ENCODE measurements at regions not wholly inside any gene's neighbourhood (a gene's known extent, or its start where the extent isn't known, plus 50 kb on each side); places are given as distances from the start of the nearest gene placed in this dataset.

DNA sequence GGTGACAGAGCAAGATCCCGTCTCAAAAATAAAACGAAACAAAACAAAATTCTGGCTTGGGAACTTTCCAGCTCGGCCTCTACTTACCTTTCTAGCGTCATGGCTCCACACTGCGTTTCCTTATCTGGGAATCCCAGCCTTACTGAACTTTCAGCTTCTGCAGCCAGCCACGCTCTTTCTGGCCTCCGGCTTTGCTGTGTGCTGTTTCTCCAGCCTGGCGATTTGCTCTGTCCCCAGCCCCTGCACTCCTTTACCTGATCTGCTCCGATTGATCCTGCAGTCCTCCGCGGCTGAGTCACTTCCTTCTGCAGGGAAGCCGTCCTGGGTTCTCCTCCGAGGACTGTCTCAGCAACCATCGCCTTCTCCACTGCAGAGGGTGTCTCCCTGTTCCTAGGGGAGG lies 71.0 kb upstream of the FAM171A1 start:
- TF ChIP-seq TAF1 (IDR thresholded peaks at IDR 0.05; ENCODE audit: borderline replicate concordance, insufficient read depth, low read length): no peak
- TF ChIP-seq FOXP2 (optimal IDR thresholded peaks at IDR 0.05; ENCODE audit: borderline replicate concordance, extremely low read depth, extremely low read length, insufficient read depth): no peak
- TF ChIP-seq POLR2AphosphoS5 (IDR thresholded peaks at IDR 0.05; ENCODE audit: low read depth, low read length): no peak
- TF ChIP-seq SIN3A (IDR thresholded peaks at IDR 0.05; ENCODE audit: borderline replicate concordance, insufficient read depth, low read length): no peak
- TF ChIP-seq, protein P1, sequence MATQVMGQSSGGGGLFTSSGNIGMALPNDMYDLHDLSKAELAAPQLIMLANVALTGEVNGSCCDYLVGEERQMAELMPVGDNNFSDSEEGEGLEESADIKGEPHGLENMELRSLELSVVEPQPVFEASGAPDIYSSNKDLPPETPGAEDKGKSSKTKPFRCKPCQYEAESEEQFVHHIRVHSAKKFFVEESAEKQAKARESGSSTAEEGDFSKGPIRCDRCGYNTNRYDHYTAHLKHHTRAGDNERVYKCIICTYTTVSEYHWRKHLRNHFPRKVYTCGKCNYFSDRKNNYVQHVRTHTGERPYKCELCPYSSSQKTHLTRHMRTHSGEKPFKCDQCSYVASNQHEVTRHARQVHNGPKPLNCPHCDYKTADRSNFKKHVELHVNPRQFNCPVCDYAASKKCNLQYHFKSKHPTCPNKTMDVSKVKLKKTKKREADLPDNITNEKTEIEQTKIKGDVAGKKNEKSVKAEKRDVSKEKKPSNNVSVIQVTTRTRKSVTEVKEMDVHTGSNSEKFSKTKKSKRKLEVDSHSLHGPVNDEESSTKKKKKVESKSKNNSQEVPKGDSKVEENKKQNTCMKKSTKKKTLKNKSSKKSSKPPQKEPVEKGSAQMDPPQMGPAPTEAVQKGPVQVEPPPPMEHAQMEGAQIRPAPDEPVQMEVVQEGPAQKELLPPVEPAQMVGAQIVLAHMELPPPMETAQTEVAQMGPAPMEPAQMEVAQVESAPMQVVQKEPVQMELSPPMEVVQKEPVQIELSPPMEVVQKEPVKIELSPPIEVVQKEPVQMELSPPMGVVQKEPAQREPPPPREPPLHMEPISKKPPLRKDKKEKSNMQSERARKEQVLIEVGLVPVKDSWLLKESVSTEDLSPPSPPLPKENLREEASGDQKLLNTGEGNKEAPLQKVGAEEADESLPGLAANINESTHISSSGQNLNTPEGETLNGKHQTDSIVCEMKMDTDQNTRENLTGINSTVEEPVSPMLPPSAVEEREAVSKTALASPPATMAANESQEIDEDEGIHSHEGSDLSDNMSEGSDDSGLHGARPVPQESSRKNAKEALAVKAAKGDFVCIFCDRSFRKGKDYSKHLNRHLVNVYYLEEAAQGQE (IDR thresholded peaks at IDR 0.05; ENCODE audit: insufficient read depth in 1 of 2, low read depth in 2 of 2, low read length in 2 of 2): no peak

DNA sequence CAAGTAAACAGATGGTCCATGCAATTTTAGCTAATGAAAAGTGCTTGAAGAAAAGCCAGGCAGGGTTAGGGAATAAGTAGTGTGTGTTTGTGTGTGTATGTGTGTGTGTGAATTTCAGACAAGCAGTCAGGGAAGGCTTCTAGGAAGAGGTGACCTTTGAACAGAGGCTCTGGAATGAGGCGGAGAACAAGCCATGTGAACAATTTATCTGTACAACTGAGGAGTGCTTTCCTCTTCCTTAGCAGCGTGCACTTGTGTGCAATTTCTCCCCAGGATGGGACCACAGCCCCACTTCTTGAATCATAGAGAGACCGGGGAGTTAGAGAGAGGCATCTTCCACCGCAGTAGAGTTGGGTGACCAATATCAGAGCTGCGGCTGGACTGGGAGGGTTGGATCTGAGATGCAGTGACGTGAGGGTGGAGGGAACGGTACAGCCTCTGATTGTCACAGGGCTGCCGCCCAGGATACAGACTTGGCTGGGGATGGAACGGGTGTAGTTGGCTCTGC lies 69.2 kb upstream of the FAM171A1 start:
- no peak for TF ChIP-seq TAF1 (IDR thresholded peaks at IDR 0.05; ENCODE audit: borderline replicate concordance, insufficient read depth, low read length)
- TF ChIP-seq POLR2AphosphoS5 (IDR thresholded peaks at IDR 0.05; ENCODE audit: low read depth, low read length): no peak
- TF ChIP-seq SIN3A (IDR thresholded peaks at IDR 0.05; ENCODE audit: borderline replicate concordance, insufficient read depth, low read length): no peak
- no peak for TF ChIP-seq FOXP2 (optimal IDR thresholded peaks at IDR 0.05; ENCODE audit: borderline replicate concordance, extremely low read depth, extremely low read length, insufficient read depth)
- TF ChIP-seq, protein P1 (IDR thresholded peaks at IDR 0.05; ENCODE audit: insufficient read depth in 1 of 2, low read depth in 2 of 2, low read length in 2 of 2): no peak

DNA sequence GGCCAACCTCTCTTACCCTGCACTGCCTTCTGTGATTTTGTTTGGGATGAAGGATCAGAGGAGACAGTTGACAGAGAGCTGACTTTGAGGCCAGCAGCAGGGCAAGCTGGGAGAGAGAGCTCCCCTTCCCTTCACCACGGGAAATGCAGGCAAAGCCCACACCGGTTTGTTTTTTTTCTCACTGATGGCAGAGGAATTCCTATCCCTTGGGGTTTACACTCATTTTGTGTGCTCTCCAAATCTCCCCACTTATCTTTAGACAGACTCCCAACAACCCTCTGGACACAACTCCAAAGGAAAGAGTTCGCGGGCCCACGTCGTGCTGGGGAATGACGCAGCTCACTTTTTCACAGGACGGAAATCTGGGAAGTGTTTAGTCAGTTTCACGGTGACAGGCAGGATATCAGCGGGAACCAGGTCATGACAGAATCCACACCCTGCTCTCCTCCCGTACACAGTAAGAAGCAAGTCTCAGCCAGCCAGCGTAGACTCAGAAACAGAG lies 68.3 kb upstream of the FAM171A1 start:
- TF ChIP-seq POLR2AphosphoS5 (IDR thresholded peaks at IDR 0.05; ENCODE audit: low read depth, low read length): no peak
- TF ChIP-seq, protein P1 (IDR thresholded peaks at IDR 0.05; ENCODE audit: insufficient read depth in 1 of 2, low read depth in 2 of 2, low read length in 2 of 2): 0 out of 4 replicates have a peak, but pooled peaks of 1 of the 2 experiments have one; percentile 27

DNA sequence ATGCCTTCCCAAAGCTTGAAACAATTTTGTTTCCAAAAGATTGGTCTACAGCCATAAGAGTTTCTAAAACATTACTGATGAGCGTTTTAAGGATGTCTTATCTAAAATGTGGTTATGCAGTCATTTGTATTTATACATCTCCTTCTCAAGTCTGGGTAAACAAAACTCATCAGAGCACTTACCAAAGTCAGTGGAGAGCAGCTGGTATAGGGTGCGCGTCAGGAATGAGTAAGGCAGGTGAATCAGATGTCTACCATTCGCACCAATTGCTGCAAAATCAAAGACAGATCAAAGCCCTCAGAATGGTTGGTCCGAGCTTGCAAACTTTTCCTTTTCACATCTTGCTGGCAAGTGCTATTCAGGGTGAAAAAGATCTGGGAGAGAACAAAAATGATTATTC lies 65.6 kb upstream of the FAM171A1 start:
- TF ChIP-seq, protein P1 (IDR thresholded peaks at IDR 0.05; ENCODE audit: insufficient read depth in 1 of 2, low read depth in 2 of 2, low read length in 2 of 2): no peak
- TF ChIP-seq TAF1 (IDR thresholded peaks at IDR 0.05; ENCODE audit: borderline replicate concordance, insufficient read depth, low read length) (no peak), SIN3A (IDR thresholded peaks at IDR 0.05; ENCODE audit: borderline replicate concordance, insufficient read depth, low read length) (no peak), FOXP2 (optimal IDR thresholded peaks at IDR 0.05; ENCODE audit: borderline replicate concordance, extremely low read depth, extremely low read length, insufficient read depth) (no peak), POLR2AphosphoS5 (IDR thresholded peaks at IDR 0.05; ENCODE audit: low read depth, low read length) (no peak)

All from PFSK-1 (cell line).